KMS-11 (cell line): ENCODE measurements at regions not wholly inside any gene's neighbourhood (a gene's known extent, or its start where the extent isn't known, plus 50 kb on each side); places are given as distances from the start of the nearest gene placed in this dataset.

ENCODE experiments used
- H2AFZ ChIP-seq: fragments of 200-600 bp; sonication (generic); 2 replicates; pipeline ENCODE4 v1.6.1; 2016; ENCODE audit warnings: antibody characterized with exemption, mixed run types, low read depth
- H3K27ac ChIP-seq: fragments of 200-600 bp; sonication (generic); 2 replicates; pipeline ENCODE4 v1.6.1; 2016; ENCODE audit warnings: mild to moderate bottlenecking, mixed run types
- H3K27me3 ChIP-seq: fragments of 200-600 bp; sonication (generic); 2 replicates; pipeline ENCODE4 v1.6.1; 2017; ENCODE audit warnings: mild to moderate bottlenecking, low read depth, mixed run types, moderate library complexity; ENCODE audit not compliant: insufficient read depth
- H3K36me3 ChIP-seq: fragments of 200-600 bp; sonication (generic); 2 replicates; pipeline ENCODE4 v1.6.1; 2017; ENCODE audit warnings: mild to moderate bottlenecking, mixed run types; ENCODE audit not compliant: insufficient read depth
- H3K4me1 ChIP-seq: fragments of 200-600 bp; sonication (generic); 2 replicates; pipeline ENCODE4 v1.6.1; 2016; ENCODE audit warnings: mild to moderate bottlenecking, low read depth, mixed run types; ENCODE audit not compliant: poor library complexity, severe bottlenecking
- H3K4me2 ChIP-seq: fragments of 200-600 bp; sonication (generic); 2 replicates; pipeline ENCODE4 v1.7.0; 2016; ENCODE audit warnings: mild to moderate bottlenecking, mixed run types
- H3K4me3 ChIP-seq: fragments of 200-600 bp; sonication (generic); IDR thresholded peaks from 2 replicates; pipeline ENCODE4 v1.6.1; 2017; ENCODE audit warnings: low read depth, low read length, mixed read lengths; ENCODE audit not compliant: insufficient read depth
- H3K79me2 ChIP-seq: fragments of 200-600 bp; sonication (generic); 2 replicates; pipeline ENCODE4 v1.6.1; 2016; ENCODE audit warnings: low read depth, mixed run types; ENCODE audit not compliant: insufficient read depth
- H3K9ac ChIP-seq: fragments of 200-600 bp; sonication (generic); 2 replicates; pipeline ENCODE4 v1.6.1; 2016; ENCODE audit warnings: mild to moderate bottlenecking, mixed run types
- H4K20me1 ChIP-seq: fragments of 200-600 bp; sonication (generic); 2 replicates; pipeline ENCODE4 v1.6.1; 2016; ENCODE audit warnings: mild to moderate bottlenecking, mixed run types; ENCODE audit not compliant: insufficient read depth
- CTCF ChIP-seq: fragments of 200-600 bp; sonication (generic); conservative IDR thresholded peaks from 2 replicates; pipeline ENCODE4 v1.6.1; 2017; ENCODE audit warnings: low read depth, mild to moderate bottlenecking, antibody characterized with exemption, low read length, moderate library complexity, mixed read lengths

DNA sequence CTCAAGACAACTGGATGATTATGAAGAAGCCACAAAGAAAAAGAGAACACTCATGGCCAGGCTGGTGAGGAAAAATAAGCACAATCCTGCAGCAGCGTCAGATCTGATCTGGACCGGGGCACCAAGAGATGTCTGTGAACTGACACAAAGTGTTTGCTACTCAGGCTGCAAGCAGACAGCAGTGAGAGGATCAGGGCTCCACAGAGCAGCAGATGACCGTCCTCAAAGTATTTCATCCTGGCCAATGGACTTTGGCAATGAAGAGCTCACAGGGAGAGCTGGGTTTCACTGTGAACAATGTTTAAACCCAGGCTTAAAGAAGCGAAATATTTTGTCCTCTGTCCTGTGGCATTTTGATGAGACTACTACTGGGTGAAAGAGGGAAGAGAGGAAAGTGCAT, 299.2 kb downstream of the GPATCH2 start:
- Histone ChIP-seq H3K36me3 (no peaks in the 10 kb centered on the region), H3K4me2 (no peak overlapping the region), H3K9ac (no peak overlapping the region), H3K27ac (no peak overlapping the region), H3K79me2 (no peaks in the 10 kb centered on the region), H3K4me1 (no peaks in the 10 kb centered on the region), H2AFZ (no peak overlapping the region), H3K4me3 (no peak overlapping the region), H4K20me1 (no peaks in the 10 kb centered on the region), H3K27me3 (no peaks in the 10 kb centered on the region)
- no peak for TF ChIP-seq CTCF

GRCh38 chr1:217327901-217328300, 303.0 kb downstream of the GPATCH2 start:
- H3K36me3 ChIP-seq: no peaks in the 10 kb centered on the region
- H3K27ac ChIP-seq: no peak overlapping the region
- H2AFZ ChIP-seq: no peak overlapping the region
- H3K4me3 ChIP-seq: no peak overlapping the region
- no peaks in the 10 kb centered on the region for H3K4me1 ChIP-seq
- H4K20me1 ChIP-seq: no peaks in the 10 kb centered on the region
- no peak for TF ChIP-seq CTCF
- H3K79me2 ChIP-seq: no peaks in the 10 kb centered on the region
- no peaks in the 10 kb centered on the region for H3K27me3 ChIP-seq
- no peak overlapping the region for H3K9ac ChIP-seq
- H3K4me2 ChIP-seq: no peak overlapping the region

- no peaks in the 10 kb centered on the region for H3K79me2 ChIP-seq
- no peaks in the 10 kb centered on the region for H3K36me3 ChIP-seq
- H3K9ac ChIP-seq: no peak overlapping the region
- no peaks in the 10 kb centered on the region for H4K20me1 ChIP-seq
- H3K27me3 ChIP-seq: no peaks in the 10 kb centered on the region
- no peak overlapping the region for H3K4me2 ChIP-seq
- no peaks in the 10 kb centered on the region for H3K4me1 ChIP-seq
- H3K27ac ChIP-seq: no peak overlapping the region
- no peak for TF ChIP-seq CTCF
- H3K4me3 ChIP-seq: no peak overlapping the region
- no peak overlapping the region for H2AFZ ChIP-seq
Measured at GRCh38 chr1:217322834-217323233, 308.1 kb downstream of the GPATCH2 start.

- Histone ChIP-seq H3K4me3 (no peak overlapping the region), H3K27ac (no peak overlapping the region), H3K9ac (no peak overlapping the region), H3K4me2 (no peak overlapping the region), H3K4me1 (no peaks in the 10 kb centered on the region), H2AFZ (no peak overlapping the region), H3K27me3 (no peaks in the 10 kb centered on the region), H4K20me1 (no peaks in the 10 kb centered on the region), H3K36me3 (no peaks in the 10 kb centered on the region), H3K79me2 (no peaks in the 10 kb centered on the region)
- TF ChIP-seq CTCF: no peak
Measured at GRCh38 chr1:217315346-217315745, 315.5 kb downstream of the GPATCH2 start.

- no peak for TF ChIP-seq CTCF
- H3K4me2 ChIP-seq: no peak overlapping the region
- no peaks in the 10 kb centered on the region for H3K27me3 ChIP-seq
- no peaks in the 10 kb centered on the region for H3K4me1 ChIP-seq
- H4K20me1 ChIP-seq: no peaks in the 10 kb centered on the region
- no peak overlapping the region for H3K9ac ChIP-seq
- no peak overlapping the region for H2AFZ ChIP-seq
- H3K79me2 ChIP-seq: no peaks in the 10 kb centered on the region
- H3K27ac ChIP-seq: no peak overlapping the region
- H3K4me3 ChIP-seq: no peak overlapping the region
- no peaks in the 10 kb centered on the region for H3K36me3 ChIP-seq
Measured at GRCh38 chr1:217313096-217313495, 317.8 kb downstream of the GPATCH2 start.
